ENCODE measurements at regions not wholly inside any gene's neighbourhood (a gene's known extent, or its start where the extent isn't known, plus 50 kb on each side); places are given as distances from the start of the nearest gene placed in this dataset.

- no peaks in the 10 kb centered on the region for H3K27me3 ChIP-seq (ENCODE audit: control insufficient read depth, insufficient read depth, low read length)
- no peaks in the 10 kb centered on the region for H3K36me3 ChIP-seq (ENCODE audit: control insufficient read depth, low read depth, low read length)
- no peaks in the 10 kb centered on the region for H3K9me3 ChIP-seq (ENCODE audit: control insufficient read depth, low read depth, low read length)
- H3K4me3 ChIP-seq (ENCODE audit: low read length), result no peak overlapping the region
- no peak overlapping the region for H3K27ac ChIP-seq (ENCODE audit: low read length)
- H3K9ac ChIP-seq (ENCODE audit: low read length), result no peak overlapping the region
- no peaks in the 10 kb centered on the region for H3K4me1 ChIP-seq (ENCODE audit: control insufficient read depth, low read depth, low read length)
Measured at GRCh38 chr1:157287462-157287861, 149.3 kb upstream of the ETV3 start.

GRCh38 chr1:157286646-157287420 lies 148.6 kb upstream of the ETV3 start:
- Histone ChIP-seq H3K36me3 (ENCODE audit: control insufficient read depth, low read depth, low read length) (no peaks in the 10 kb centered on the region), H3K27ac (ENCODE audit: low read length) (no peak overlapping the region), H3K9me3 (ENCODE audit: control insufficient read depth, low read depth, low read length) (no peaks in the 10 kb centered on the region), H3K4me1 (ENCODE audit: control insufficient read depth, low read depth, low read length) (no peaks in the 10 kb centered on the region), H3K4me3 (ENCODE audit: low read length) (no peak overlapping the region), H3K9ac (ENCODE audit: low read length) (no peak overlapping the region), H3K27me3 (ENCODE audit: control insufficient read depth, insufficient read depth, low read length) (no peaks in the 10 kb centered on the region)

GRCh38 chr1:157286096-157286495 lies 147.9 kb upstream of the ETV3 start:
- no peak overlapping the region for H3K9ac ChIP-seq (ENCODE audit: low read length)
- no peaks in the 10 kb centered on the region for H3K27me3 ChIP-seq (ENCODE audit: control insufficient read depth, insufficient read depth, low read length)
- no peaks in the 10 kb centered on the region for H3K36me3 ChIP-seq (ENCODE audit: control insufficient read depth, low read depth, low read length)
- H3K4me3 ChIP-seq (ENCODE audit: low read length), result no peak overlapping the region
- H3K9me3 ChIP-seq (ENCODE audit: control insufficient read depth, low read depth, low read length), result no peaks in the 10 kb centered on the region
- H3K27ac ChIP-seq (ENCODE audit: low read length), result no peak overlapping the region
- no peaks in the 10 kb centered on the region for H3K4me1 ChIP-seq (ENCODE audit: control insufficient read depth, low read depth, low read length)

GRCh38 chr1:157284451-157284850 lies 146.3 kb upstream of the ETV3 start:
- no peaks in the 10 kb centered on the region for H3K9me3 ChIP-seq (ENCODE audit: control insufficient read depth, low read depth, low read length)
- H3K9ac ChIP-seq (ENCODE audit: low read length), result no peak overlapping the region
- no peaks in the 10 kb centered on the region for H3K27me3 ChIP-seq (ENCODE audit: control insufficient read depth, insufficient read depth, low read length)
- no peaks in the 10 kb centered on the region for H3K4me1 ChIP-seq (ENCODE audit: control insufficient read depth, low read depth, low read length)
- no peak overlapping the region for H3K27ac ChIP-seq (ENCODE audit: low read length)
- H3K4me3 ChIP-seq (ENCODE audit: low read length), result no peak overlapping the region
- H3K36me3 ChIP-seq (ENCODE audit: control insufficient read depth, low read depth, low read length), result no peaks in the 10 kb centered on the region

- no peak overlapping the region for H3K4me3 ChIP-seq (ENCODE audit: low read length)
- no peak overlapping the region for H3K9ac ChIP-seq (ENCODE audit: low read length)
- H3K9me3 ChIP-seq (ENCODE audit: control insufficient read depth, low read depth, low read length), result no peaks in the 10 kb centered on the region
- H3K27ac ChIP-seq (ENCODE audit: low read length), result no peak overlapping the region
- H3K36me3 ChIP-seq (ENCODE audit: control insufficient read depth, low read depth, low read length), result no peaks in the 10 kb centered on the region
- peaks cover 18% of the 10 kb centered on the region for H3K27me3 ChIP-seq (ENCODE audit: control insufficient read depth, insufficient read depth, low read length)
- H3K4me1 ChIP-seq (ENCODE audit: control insufficient read depth, low read depth, low read length), result peaks cover 7% of the 10 kb centered on the region
Measured at GRCh38 chr1:157279802-157280140, 141.6 kb upstream of the ETV3 start.

- no peak overlapping the region for H3K9ac ChIP-seq (ENCODE audit: low read length)
- peaks cover 12% of the 10 kb centered on the region for H3K4me1 ChIP-seq (ENCODE audit: control insufficient read depth, low read depth, low read length)
- H3K9me3 ChIP-seq (ENCODE audit: control insufficient read depth, low read depth, low read length), result no peaks in the 10 kb centered on the region
- H3K27me3 ChIP-seq (ENCODE audit: control insufficient read depth, insufficient read depth, low read length), result peaks cover 18% of the 10 kb centered on the region
- H3K27ac ChIP-seq (ENCODE audit: low read length), result no peak overlapping the region
- no peak overlapping the region for H3K4me3 ChIP-seq (ENCODE audit: low read length)
- H3K36me3 ChIP-seq (ENCODE audit: control insufficient read depth, low read depth, low read length), result no peaks in the 10 kb centered on the region
Measured at GRCh38 chr1:157279138-157279801, 141.1 kb upstream of the ETV3 start.

DNA sequence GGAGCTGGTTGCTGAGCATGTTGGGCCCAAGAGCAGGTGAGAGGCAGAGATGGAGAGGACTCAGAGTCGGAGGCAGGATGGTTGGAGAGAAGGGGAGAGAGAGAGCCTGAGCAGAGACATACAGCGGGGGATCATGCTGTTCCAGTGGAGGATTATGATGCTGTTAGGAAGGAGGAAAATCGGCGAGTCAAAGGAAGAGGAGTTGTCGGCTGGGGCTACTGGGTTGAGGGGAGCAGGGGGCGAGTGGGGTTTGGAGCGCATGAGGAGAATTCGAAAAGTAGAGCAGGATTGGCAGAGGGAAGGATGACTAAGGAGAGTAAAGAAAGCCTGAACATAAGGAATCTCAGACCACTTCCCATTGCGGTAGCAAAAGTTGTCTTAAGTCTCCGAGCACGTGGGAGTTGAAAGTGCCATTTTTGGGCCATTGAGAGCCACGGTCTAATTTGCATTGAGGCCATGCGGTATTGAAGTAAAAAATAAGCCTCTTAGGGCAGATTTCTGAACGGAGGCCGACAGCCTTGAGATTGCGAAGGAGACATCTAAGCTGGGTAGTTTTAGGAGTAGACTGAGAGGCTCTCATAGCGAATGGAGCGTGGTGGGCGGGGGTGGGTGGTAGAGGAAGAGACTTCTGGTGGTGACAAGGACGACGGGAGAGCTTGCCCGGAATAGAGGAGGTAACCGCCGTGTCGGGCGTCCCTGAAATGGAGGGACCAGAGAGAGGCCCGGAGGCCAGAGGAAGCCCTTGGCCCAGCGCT lies 140.4 kb upstream of the ETV3 start:
- Histone ChIP-seq H3K27ac (ENCODE audit: low read length) (no peak overlapping the region), H3K9ac (ENCODE audit: low read length) (no peak overlapping the region), H3K4me3 (ENCODE audit: low read length) (no peak overlapping the region), H3K27me3 (ENCODE audit: control insufficient read depth, insufficient read depth, low read length) (peaks cover 18% of the 10 kb centered on the region), H3K36me3 (ENCODE audit: control insufficient read depth, low read depth, low read length) (no peaks in the 10 kb centered on the region), H3K9me3 (ENCODE audit: control insufficient read depth, low read depth, low read length) (no peaks in the 10 kb centered on the region), H3K4me1 (ENCODE audit: control insufficient read depth, low read depth, low read length) (peaks cover 17% of the 10 kb centered on the region)

DNA sequence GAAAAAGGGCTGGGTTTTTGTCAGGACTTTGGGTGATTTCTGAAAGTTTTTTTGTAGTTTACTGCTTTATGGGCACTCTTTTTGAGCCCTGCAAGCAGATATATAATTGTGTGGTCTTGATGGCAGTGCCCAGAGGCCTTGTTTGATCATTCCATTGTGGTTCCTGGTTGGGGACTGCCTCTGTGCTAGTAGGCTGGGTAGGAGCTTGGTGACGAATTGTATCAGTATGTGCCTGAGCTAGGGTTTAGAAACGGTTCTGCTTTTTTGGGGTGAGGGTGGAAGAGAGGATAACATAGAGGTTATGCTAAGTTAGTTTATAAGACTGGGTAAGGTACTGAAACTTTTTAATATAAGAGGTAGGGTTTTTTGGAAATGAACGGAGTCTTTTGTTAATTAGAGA lies 139.7 kb upstream of the ETV3 start:
- no peak overlapping the region for H3K27ac ChIP-seq (ENCODE audit: low read length)
- H3K9me3 ChIP-seq (ENCODE audit: control insufficient read depth, low read depth, low read length), result no peaks in the 10 kb centered on the region
- peaks cover 23% of the 10 kb centered on the region for H3K4me1 ChIP-seq (ENCODE audit: control insufficient read depth, low read depth, low read length)
- peaks cover 21% of the 10 kb centered on the region for H3K27me3 ChIP-seq (ENCODE audit: control insufficient read depth, insufficient read depth, low read length)
- no peak overlapping the region for H3K4me3 ChIP-seq (ENCODE audit: low read length)
- no peak overlapping the region for H3K9ac ChIP-seq (ENCODE audit: low read length)
- no peaks in the 10 kb centered on the region for H3K36me3 ChIP-seq (ENCODE audit: control insufficient read depth, low read depth, low read length)

- peaks cover 23% of the 10 kb centered on the region for H3K4me1 ChIP-seq (ENCODE audit: control insufficient read depth, low read depth, low read length)
- no peaks in the 10 kb centered on the region for H3K9me3 ChIP-seq (ENCODE audit: control insufficient read depth, low read depth, low read length)
- no peak overlapping the region for H3K4me3 ChIP-seq (ENCODE audit: low read length)
- H3K36me3 ChIP-seq (ENCODE audit: control insufficient read depth, low read depth, low read length), result no peaks in the 10 kb centered on the region
- H3K27ac ChIP-seq (ENCODE audit: low read length), result no peak overlapping the region
- H3K27me3 ChIP-seq (ENCODE audit: control insufficient read depth, insufficient read depth, low read length), result peaks cover 27% of the 10 kb centered on the region
- H3K9ac ChIP-seq (ENCODE audit: low read length), result no peak overlapping the region
Measured at GRCh38 chr1:157277281-157277680, 139.1 kb upstream of the ETV3 start.

DNA sequence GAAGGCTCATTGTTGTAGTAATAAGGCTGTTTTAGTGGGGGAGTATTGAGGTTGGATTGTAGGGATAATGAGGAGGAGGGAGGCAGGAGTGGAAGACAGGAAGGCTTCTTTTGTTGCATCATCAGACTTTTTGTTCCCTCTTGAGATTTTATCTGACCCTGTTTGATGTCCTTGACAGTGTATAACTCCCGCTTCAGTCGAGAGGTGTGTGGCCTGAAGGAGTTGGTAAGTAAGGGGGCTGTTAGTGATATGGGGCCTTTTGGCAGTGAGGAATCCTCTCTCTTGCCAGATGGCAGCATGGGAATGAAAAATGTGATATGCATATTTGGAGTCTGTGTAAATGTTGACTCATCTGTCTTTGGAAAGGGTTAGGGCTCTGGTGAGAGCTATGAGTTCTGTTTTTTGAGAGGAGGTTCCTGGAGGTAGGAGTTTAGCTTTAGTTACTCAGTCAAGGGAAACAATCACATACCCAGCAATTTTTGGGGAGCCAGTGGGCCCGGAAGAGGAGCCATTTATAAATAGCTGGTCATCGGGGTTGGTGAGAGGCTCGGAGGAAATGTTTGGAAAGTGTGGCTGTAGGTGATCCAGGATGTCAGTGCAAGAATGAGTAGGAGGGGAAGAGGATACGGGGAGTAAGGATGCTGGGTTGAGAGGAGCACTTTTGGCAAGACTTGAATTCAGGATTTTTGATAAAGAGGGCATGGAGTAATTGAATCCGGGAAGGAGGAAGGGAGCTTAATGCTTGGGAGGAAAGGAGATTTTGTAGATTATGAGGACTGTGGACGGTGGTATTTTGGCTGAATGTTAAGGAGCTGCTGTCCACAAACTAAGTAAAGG lies 136.7 kb upstream of the ETV3 start:
- Histone ChIP-seq H3K27me3 (ENCODE audit: control insufficient read depth, insufficient read depth, low read length) (peaks cover 48% of the 10 kb centered on the region), H3K4me1 (ENCODE audit: control insufficient read depth, low read depth, low read length) (peaks cover 23% of the 10 kb centered on the region), H3K9ac (ENCODE audit: low read length) (no peak overlapping the region), H3K9me3 (ENCODE audit: control insufficient read depth, low read depth, low read length) (no peaks in the 10 kb centered on the region), H3K36me3 (ENCODE audit: control insufficient read depth, low read depth, low read length) (no peaks in the 10 kb centered on the region), H3K4me3 (ENCODE audit: low read length) (no peak overlapping the region), H3K27ac (ENCODE audit: low read length) (no peak overlapping the region)

Data from iPS-18a (cell line).